DND-41 (cell line): ENCODE measurements at regions not wholly inside any gene's neighbourhood (a gene's known extent, or its start where the extent isn't known, plus 50 kb on each side); places are given as distances from the start of the nearest gene placed in this dataset.

Experiments used
- EZH2 ChIP-seq: IDR thresholded peaks from 3 replicates; pipeline ENCODE4 v1.6.1; 2012; ENCODE audit warnings: borderline replicate concordance, low read depth, mild to moderate bottlenecking, moderate library complexity, low read length, inconsistent platforms; ENCODE audit not compliant: severe bottlenecking
- TF ChIP-seq, protein P1 (sequence below): IDR thresholded peaks from 2 replicates; pipeline ENCODE4 v1.5.1; 2012; ENCODE audit warnings: borderline replicate concordance, low read length, moderate library complexity, mild to moderate bottlenecking; ENCODE audit not compliant: poor library complexity, severe bottlenecking; ENCODE audit errors: extremely low read depth

DNA sequence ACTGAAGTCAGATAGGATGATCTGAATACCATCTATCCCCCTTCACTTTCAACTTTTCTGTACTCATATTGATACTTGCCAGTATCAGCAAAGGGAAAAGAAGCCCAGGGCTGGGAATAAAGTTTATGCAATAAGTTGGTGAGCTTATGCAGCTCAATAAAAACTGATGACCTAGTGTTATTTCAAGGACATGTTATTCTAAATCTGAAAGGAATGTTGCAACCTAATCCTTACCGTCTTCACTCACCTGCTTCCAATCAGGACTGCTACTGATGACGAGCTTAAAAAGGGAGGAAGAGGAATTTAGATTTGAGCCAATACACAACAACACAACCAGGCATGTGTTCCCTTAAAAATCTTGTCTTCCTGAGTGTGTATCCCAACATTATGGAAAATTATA, 419.9 kb downstream of the SPRY1 start:
- TF ChIP-seq, protein P1, sequence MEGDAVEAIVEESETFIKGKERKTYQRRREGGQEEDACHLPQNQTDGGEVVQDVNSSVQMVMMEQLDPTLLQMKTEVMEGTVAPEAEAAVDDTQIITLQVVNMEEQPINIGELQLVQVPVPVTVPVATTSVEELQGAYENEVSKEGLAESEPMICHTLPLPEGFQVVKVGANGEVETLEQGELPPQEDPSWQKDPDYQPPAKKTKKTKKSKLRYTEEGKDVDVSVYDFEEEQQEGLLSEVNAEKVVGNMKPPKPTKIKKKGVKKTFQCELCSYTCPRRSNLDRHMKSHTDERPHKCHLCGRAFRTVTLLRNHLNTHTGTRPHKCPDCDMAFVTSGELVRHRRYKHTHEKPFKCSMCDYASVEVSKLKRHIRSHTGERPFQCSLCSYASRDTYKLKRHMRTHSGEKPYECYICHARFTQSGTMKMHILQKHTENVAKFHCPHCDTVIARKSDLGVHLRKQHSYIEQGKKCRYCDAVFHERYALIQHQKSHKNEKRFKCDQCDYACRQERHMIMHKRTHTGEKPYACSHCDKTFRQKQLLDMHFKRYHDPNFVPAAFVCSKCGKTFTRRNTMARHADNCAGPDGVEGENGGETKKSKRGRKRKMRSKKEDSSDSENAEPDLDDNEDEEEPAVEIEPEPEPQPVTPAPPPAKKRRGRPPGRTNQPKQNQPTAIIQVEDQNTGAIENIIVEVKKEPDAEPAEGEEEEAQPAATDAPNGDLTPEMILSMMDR = no peak
- TF ChIP-seq EZH2 = no peak
